HL-60 (cell line): ENCODE measurements at regions not wholly inside any gene's neighbourhood (a gene's known extent, or its start where the extent isn't known, plus 50 kb on each side); places are given as distances from the start of the nearest gene placed in this dataset.

ENCODE experiments used
- POLR2AphosphoS5 ChIP-seq: IDR thresholded peaks from 2 replicates; pipeline ENCODE4 v1.6.1; 2012; ENCODE audit warnings: low read depth
- TF ChIP-seq, protein P1 (sequence below): IDR thresholded peaks from one replicate; pipeline ENCODE4 v1.5.1; 2011; ENCODE audit warnings: low read length, control low read depth, inconsistent platforms; ENCODE audit not compliant: insufficient read depth
- TF ChIP-seq, protein P2 (sequence below): IDR thresholded peaks from 2 replicates; pipeline ENCODE4 v1.6.1; 2012; ENCODE audit warnings: low read depth; ENCODE audit not compliant: insufficient replicate concordance

DNA sequence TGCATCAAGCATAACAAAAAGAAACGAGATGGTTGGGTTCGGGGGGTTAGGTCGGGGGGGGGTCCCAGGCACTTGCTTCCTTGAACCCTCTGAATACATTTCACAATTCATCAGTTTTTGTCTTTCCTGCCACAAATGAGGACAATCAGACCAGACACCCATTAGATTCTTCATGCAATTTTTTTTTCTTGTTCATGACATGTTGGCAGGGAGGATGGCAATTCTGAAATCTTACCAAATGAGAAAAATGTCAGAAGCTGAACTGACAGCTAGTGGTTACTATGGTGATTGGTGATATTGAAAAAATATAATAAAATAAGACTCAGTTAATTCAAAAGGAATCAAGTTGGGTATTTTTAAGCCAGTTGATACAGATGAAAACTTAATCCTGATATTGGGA, 419.5 kb upstream of the PSMD7 start:
- TF ChIP-seq, protein P1, sequence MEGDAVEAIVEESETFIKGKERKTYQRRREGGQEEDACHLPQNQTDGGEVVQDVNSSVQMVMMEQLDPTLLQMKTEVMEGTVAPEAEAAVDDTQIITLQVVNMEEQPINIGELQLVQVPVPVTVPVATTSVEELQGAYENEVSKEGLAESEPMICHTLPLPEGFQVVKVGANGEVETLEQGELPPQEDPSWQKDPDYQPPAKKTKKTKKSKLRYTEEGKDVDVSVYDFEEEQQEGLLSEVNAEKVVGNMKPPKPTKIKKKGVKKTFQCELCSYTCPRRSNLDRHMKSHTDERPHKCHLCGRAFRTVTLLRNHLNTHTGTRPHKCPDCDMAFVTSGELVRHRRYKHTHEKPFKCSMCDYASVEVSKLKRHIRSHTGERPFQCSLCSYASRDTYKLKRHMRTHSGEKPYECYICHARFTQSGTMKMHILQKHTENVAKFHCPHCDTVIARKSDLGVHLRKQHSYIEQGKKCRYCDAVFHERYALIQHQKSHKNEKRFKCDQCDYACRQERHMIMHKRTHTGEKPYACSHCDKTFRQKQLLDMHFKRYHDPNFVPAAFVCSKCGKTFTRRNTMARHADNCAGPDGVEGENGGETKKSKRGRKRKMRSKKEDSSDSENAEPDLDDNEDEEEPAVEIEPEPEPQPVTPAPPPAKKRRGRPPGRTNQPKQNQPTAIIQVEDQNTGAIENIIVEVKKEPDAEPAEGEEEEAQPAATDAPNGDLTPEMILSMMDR = no peak
- TF ChIP-seq, protein P2, sequence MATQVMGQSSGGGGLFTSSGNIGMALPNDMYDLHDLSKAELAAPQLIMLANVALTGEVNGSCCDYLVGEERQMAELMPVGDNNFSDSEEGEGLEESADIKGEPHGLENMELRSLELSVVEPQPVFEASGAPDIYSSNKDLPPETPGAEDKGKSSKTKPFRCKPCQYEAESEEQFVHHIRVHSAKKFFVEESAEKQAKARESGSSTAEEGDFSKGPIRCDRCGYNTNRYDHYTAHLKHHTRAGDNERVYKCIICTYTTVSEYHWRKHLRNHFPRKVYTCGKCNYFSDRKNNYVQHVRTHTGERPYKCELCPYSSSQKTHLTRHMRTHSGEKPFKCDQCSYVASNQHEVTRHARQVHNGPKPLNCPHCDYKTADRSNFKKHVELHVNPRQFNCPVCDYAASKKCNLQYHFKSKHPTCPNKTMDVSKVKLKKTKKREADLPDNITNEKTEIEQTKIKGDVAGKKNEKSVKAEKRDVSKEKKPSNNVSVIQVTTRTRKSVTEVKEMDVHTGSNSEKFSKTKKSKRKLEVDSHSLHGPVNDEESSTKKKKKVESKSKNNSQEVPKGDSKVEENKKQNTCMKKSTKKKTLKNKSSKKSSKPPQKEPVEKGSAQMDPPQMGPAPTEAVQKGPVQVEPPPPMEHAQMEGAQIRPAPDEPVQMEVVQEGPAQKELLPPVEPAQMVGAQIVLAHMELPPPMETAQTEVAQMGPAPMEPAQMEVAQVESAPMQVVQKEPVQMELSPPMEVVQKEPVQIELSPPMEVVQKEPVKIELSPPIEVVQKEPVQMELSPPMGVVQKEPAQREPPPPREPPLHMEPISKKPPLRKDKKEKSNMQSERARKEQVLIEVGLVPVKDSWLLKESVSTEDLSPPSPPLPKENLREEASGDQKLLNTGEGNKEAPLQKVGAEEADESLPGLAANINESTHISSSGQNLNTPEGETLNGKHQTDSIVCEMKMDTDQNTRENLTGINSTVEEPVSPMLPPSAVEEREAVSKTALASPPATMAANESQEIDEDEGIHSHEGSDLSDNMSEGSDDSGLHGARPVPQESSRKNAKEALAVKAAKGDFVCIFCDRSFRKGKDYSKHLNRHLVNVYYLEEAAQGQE = no peak
- no peak for TF ChIP-seq POLR2AphosphoS5
